GM21360 (cell line): ENCODE measurements at regions not wholly inside any gene's neighbourhood (a gene's known extent, or its start where the extent isn't known, plus 50 kb on each side); places are given as distances from the start of the nearest gene placed in this dataset.
"Not testable (repeated sequence)": the region's sequence is repeated elsewhere in the genome, so short reads cannot be mapped to it uniquely, and the experiment has no call there.

Experiments used
- ATAC-seq: cut with Tn5 transposase; IDR thresholded peaks from one replicate; pipeline ENCODE4 v1.9.1; 2021; ENCODE audit warnings: mild to moderate bottlenecking, moderate library complexity; ENCODE audit not compliant: unreplicated experiment

GRCh38 chr6:74597840-74598239, 608.0 kb downstream of the COL12A1 start:
- ATAC-seq: peak; percentile 33

DNA sequence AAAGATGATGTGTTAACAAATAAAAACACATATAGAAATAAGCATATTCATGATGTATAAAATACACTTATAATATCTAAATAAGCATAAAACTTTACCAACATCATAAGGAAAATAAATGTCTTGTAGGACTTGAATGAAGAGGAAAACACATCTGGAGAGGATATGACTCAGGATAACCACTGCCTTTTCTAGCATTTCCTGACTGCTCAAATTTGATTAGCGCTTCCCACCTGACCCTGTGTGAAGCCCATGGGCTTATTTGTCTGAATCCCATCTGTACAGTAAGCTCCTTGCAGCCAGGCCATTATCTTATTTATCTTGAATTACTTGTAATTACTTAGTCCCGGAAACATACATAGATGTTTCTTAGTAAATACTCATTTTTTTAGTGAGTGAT, 608.6 kb downstream of the COL12A1 start:
- no peak for ATAC-seq

DNA sequence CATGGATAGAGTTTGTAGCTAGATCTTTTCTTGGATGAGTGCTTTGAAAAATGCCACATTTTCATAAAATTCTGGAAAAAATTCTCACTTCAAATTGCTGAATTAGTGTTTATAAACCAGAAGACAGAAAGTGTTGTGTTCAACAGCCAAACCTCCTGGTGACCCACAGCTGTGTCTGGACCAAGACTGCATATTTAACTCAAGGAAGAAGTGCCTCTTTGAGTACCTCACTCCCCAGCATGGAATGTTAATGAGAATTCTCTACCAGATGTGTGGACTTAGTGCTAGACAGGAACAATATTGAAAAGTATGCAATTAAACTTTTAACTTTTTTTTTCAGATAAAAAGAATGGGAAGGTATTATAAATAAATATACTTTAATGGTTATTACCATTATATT, 609.3 kb downstream of the COL12A1 start:
- no peak for ATAC-seq

DNA sequence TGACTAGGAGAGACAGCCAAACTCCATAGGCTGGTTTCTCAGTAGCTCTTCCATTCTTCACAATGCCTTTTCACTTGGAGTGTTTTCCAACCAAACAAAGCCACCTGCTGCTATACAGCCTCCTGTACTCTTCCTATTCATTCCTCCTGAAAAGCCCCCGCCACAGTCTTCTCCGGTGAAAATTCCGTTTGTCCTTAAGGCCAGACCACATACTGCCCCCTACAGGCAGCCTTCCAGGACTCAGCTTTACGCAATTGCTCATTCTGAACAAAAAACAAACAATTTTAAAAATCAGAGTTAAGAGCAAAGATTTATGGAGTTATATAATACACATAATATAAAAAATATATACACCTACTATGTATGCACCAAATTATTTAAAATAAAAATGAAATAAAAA, 611.5 kb downstream of the COL12A1 start:
- not testable (repeated sequence) for ATAC-seq

- no peak for ATAC-seq
Measured at GRCh38 chr6:74588094-74588832, 617.6 kb downstream of the COL12A1 start.

DNA sequence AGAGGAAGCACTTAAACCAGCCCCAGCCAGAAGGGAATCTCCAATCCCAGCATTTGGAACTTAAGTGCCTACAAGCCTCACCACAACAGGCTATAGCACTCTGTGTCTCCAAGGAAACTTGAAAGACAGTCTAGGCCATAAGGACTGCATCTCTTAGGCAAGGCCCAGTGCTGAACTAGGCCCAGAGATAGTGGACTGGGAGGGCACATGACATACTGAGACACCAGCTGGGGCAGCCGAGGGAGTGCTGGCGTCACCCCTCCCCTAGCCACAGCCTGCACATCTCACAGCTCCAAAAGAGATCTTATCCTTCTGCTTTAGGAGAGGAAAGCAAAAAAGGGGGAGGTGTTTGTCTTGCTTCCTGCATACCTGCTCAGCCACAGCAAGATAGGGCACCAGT, 618.5 kb downstream of the COL12A1 start:
- ATAC-seq: no peak

DNA sequence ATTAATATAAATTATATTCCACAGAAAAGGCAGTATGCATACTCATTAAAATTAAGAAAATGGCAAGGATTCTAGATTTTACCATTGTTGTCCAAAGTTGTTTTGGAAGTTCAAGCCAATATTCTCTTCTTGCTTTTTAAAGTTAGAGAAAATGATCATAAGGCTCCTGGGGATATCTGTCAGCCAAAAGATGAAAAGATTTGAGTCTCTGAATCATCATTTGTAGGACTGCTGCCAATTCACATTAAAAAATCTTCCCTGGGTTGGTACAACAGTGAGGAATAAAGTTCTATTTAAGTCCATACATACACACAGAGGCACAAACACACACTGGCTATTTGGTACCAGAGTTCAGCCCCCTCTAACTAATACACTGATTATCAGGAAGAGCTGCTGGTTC, 620.1 kb downstream of the COL12A1 start:
- ATAC-seq: no peak

DNA sequence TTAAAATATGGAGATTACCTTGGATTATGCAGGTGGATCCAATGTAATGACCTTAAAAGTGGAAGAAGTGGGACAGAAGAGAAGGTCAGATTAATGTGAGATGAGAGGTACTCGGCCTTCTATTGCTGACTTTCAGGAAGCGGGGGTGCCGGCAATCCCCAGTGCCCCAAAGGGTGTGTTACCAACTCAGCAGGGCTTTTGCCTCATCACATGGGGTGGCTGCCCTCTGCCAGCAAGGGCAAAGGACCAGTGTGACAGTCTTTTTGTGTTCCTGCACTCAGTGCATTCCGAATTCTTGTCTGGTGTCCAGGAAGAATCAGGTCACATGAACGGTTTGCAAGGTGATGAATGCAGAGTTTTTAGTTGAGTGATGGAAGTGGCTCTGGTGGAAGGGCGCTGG, 624.2 kb downstream of the COL12A1 start:
- no peak for ATAC-seq

GRCh38 chr6:74579794-74580193, 626.1 kb downstream of the COL12A1 start:
- no peak for ATAC-seq

DNA sequence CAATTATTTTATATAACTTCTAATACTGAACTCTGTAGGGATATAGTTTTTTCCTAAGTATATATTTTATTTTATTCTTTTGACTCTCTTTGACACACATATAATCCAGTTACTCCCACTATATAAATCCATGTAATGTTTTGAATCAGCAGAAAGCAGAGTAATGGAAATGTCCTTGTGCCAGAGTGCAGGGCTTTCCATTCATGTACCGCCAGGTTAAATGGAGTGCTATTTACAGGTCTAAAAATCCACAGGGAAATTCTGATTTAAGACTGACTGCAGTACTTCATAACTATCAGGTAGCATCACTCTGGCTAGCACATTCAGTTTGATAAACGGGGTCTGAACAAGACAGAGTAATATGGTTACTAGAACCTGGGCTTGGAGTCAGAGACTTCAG, 626.8 kb downstream of the COL12A1 start:
- ATAC-seq: no peak

- peak; percentile 41 for ATAC-seq
Measured at GRCh38 chr6:74578339-74578738, 627.5 kb downstream of the COL12A1 start.

DNA sequence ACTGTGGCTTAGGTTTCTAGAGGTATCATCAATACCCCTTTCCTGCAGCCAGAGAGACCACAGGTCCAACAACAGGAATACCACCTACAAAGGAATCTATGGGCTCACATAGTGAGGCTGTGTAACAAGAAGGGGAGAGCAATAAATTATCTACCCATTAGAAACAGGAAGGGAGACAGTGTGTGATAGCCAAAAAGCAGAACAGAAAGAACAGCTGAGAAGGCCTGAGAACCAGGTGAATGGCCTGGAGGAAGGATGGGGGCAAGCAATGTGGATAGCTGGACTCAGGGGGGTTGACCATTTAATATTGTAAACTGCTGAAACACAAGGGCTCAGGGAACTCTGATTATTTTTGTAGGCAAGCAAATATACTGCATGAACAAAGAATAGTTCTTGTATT, 628.2 kb downstream of the COL12A1 start:
- peak; percentile 82 for ATAC-seq

DNA sequence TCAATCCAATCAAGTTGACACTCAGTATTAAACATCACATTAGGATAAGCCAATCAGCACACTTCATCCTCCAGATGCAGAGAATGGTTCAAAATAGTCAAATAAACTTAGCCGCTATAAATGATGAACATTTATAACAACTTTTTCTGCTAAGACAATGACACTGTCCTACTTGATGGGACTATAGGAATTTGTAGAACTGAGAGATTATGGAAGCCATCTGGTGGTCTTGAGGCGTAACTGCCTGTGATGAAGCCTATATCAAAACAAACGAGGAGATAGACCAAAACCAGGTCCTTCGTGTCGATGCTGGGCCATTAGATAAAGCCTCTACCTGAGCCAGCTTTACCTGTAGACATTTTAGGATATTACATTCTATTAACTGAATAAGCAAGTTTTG, 631.1 kb downstream of the COL12A1 start:
- peak; percentile 42 for ATAC-seq

DNA sequence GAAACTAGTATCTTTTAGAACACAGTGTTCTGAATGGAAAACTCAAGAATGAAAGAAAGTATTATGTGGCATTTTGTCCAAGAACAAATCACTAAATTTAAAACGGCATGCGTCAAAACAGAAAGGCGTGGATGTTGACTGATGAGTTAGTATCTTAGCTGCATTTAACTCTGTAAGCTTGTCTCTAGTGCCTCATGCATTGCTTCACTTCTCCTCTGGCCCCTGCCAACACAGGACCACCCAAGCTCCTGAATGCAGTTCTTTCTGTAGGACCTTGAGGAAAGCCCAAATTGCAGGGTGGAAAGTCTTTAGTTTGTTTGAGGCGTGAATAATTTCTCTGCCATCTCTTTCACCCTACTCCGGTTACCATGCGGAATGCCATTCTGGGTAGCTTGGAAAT, 632.2 kb downstream of the COL12A1 start:
- ATAC-seq: no peak

- ATAC-seq: no peak
Measured at GRCh38 chr6:74570044-74570443, 635.8 kb downstream of the COL12A1 start.

DNA sequence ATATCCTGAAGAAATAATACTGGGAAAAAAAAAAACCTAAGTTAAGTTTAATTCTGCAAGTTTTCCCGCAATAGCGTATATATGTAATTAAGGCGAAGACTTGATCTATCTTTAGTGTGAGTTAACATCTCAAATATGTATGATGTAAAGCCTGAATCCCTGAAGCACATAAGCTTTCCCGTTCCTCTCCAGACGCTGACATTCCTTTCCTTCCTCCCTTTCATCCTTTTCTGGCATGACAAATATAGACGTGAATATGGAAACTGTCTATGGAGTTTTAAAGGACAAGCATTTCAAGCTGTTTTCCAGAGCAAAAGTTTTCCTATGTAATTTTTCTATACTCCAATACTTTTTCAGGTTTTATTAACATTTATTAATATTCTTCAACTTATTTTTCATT, 637.0 kb downstream of the COL12A1 start:
- ATAC-seq: no peak

DNA sequence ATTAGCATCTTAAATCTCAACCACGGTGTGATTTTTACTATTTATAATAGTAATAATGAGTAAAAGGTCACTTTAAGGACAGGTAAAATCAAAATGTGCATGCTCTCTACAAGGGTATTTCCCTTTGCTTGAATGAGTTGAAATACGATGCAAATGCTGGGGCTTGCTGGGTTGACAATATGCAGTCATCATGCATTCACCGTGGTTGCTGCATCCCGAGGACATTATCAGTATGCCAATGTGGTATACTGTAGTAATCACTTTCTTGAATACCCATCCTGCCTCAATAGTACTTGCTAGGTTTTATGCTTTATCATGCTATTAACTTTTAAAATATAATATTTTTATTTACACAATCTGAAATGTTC, 637.9 kb downstream of the COL12A1 start:
- ATAC-seq: not testable (repeated sequence)

DNA sequence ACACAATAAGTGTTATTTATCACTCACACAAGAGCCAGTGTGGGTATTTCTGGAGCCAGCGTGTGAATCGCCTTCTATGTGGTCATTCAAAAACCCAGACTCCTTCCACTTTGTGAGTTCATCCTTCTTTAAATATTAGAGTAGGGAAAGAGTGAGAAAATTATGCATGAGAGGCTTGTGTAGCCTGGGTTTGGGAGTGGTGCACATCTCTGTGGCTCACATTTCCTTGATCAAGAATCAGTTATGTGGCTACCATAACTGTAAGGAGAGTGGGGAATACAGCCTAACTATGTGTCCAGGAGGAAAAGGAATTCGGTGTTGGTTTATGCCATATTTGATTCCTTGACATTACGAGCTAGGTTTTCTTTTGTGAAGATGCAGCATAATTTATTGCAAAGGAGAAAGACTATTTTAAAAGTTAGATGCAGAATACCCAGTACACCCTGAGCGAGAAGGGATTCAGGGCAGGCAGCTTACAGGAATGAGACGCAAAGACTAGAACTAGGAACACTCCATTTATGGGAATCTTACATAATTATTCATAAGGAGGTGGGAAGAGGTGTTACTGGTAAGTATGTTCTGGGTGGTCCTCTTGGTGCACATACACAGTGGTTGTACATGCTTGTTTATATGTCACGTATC, 638.5 kb downstream of the COL12A1 start:
- ATAC-seq: no peak

DNA sequence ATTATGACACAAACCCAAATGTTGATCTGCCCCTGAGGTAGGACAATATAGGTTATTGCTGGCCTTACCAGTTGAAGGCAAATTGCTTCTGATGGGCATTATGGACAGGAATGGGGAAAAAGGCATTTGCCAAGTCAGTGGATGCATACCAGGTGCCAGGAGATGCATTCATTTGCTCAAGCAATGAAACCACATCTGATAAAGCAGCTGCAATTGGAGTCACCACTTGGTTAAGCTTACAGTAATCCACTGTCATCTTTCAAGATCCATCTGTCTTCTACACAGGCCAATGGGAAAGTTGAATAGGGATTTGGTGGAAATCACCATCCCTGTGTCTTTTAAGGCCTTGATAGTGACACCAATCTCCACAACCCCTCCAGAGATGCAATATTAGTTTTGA, 648.6 kb downstream of the COL12A1 start:
- ATAC-seq: no peak

- ATAC-seq: no peak
Measured at GRCh38 chr6:74554041-74554440, 651.8 kb downstream of the COL12A1 start.

DNA sequence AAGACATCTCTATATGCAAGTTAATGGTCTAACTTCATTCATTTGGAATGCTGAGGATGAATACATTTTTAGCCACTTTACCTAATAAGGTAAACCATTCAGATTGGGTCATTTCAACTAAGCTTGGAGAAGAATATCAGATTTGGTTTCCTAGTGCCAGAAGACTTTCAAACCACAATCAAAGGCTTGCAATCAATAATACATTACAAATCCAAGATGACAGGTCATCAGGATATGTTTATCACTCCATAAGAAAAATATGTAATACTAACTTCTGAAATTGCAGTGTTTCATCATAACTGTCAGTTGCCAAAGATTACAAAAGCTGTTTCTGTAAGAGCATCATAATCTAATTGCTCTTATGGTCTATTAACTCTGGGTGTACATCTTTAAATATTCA, 654.0 kb downstream of the COL12A1 start:
- ATAC-seq: no peak

DNA sequence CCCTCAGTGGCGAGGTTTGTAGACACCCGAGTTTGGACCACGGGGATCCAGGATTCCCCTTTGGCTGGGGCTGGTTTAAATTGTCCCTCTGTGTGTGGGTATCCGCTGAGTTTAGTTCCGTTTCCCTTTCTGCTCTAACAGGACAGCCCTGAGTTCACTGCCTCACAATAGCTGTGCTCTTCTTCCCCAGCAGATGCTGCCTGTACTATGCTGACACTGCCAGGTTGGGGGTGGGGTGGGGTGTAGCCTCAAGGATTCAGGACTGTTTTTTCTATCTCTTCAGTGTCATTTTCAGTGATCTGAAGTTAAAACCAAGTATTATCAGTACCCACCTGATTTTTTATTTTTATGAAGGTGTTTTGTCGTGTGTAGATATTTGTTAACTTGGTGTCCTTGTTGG, 655.0 kb downstream of the COL12A1 start:
- ATAC-seq: no peak

DNA sequence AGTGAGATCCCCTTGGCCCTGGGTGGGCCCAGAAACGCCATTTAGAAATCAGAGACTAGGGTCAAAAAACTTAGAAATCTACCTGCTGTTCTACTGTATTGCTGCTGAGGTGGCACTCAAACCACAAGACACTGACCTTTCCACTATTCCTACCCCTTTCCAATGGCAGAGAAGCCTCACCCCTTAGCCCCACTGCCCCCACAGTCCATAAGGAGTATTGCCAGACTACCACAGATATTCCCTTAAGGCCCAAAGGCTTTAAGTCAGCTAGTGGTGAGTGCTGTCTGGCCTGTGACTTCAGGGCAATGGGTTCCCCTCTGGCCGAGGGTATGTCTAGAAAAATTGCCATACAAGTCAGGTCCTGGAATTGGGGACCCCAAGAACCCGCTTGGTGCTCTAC, 656.1 kb downstream of the COL12A1 start:
- no peak for ATAC-seq
